Transverse colon (tissue), 4 donors: ENCODE measurements at regions not wholly inside any gene's neighbourhood (a gene's known extent, or its start where the extent isn't known, plus 50 kb on each side); places are given as distances from the start of the nearest gene placed in this dataset.

Source experiments
- DNase-seq: peaks from one replicate; pipeline ENCODE4 v3.0.0-alpha.2; 2019
- H3K27ac ChIP-seq, 4 donors: fragments of 200-600 bp; sonication (generic); 2 replicates each; pipeline ENCODE4 v1.5.1; 2016 to 2018; ENCODE audit warnings: inconsistent platforms in 4 of 4
- H3K27me3 ChIP-seq: fragments of 200-600 bp; sonication (generic); 2 replicates; pipeline ENCODE4 v1.5.1; 2017; ENCODE audit warnings: inconsistent platforms
- H3K36me3 ChIP-seq, 4 donors: fragments of 200-600 bp; sonication (generic); 2 replicates each; pipeline ENCODE4 v1.5.1; 2017 to 2019; ENCODE audit warnings: inconsistent platforms in 4 of 4
- H3K4me1 ChIP-seq, 4 donors: fragments of 200-600 bp; sonication (generic); 2 replicates each; pipeline ENCODE4 v1.5.1; 2017 to 2020; ENCODE audit warnings: inconsistent platforms in 4 of 4
- H3K4me3 ChIP-seq, 4 donors: fragments of 200-600 bp; sonication (generic); 1 replicate in 1 of 4; 2 replicates in 3 of 4; pipeline versions ENCODE4 v1.5.1 to v1.6.1; 2017 to 2019; ENCODE audit warnings: inconsistent platforms in 4 of 4
- H3K9me3 ChIP-seq, 2 donors: fragments of 200-600 bp; sonication (generic); 2 replicates each; pipeline ENCODE4 v1.5.1; 2017 to 2019; ENCODE audit warnings: inconsistent platforms in 2 of 2
- EP300 ChIP-seq: sonication (generic); formaldehyde crosslinking; IDR thresholded peaks from one replicate; pipeline ENCODE4 v1.6.1; 2017; ENCODE audit warnings: antibody characterized with exemption, low read depth
- POLR2A ChIP-seq: fragments of 450-650 bp; IDR thresholded peaks from one replicate; pipeline ENCODE4 v1.6.1; 2016; ENCODE audit warnings: antibody characterized with exemption, mild to moderate bottlenecking, moderate library complexity
- POLR2AphosphoS5 ChIP-seq, 3 donors: sonication (generic); formaldehyde crosslinking; IDR thresholded peaks; one replicate each; pipeline ENCODE4 v1.6.1; 2016; ENCODE audit warnings: antibody characterized with exemption in 3 of 3
- WGBS, 2 donors: methylation state at CpG; one replicate each; pipeline ENCODE4 v1.1.5; 2018; ENCODE audit warnings: low coverage in 1 of 2; 5-methylcytosine and 5-hydroxymethylcytosine counted together
- in situ Hi-C, 4 donors: fragments of 200-750 bp; cut with MboI; loops; one replicate each; pipeline versions ENCODE4 v1.15.0 to v1.15.1; 2017; ENCODE audit warnings: low sequenced_read_pairs in 3 of 4, low pct_ligation_motif_present in 1 of 4, low pct_unique_long_range_greater_than_20kb in 1 of 4
- intact Hi-C: fragments of 100-400 bp; cut with DNase I; formaldehyde crosslinking; loops from one replicate; pipeline ENCODE4 v1.15.1; 2023; ENCODE audit warnings: low total_unique reads
- TF ChIP-seq, protein P1 (sequence below), 5 experiments: fragments of 200-600 bp in 3 of 5; fragments of 450-650 bp in 2 of 5; sonication (generic) in 3 of 5; IDR thresholded peaks; 1 replicate in 2 of 5; 2 replicates in 3 of 5; pipeline ENCODE4 v1.5.1; 2016 to 2017; ENCODE audit warnings: antibody characterized with exemption in 5 of 5, inconsistent platforms in 3 of 5, mild to moderate bottlenecking in 2 of 5, moderate library complexity in 1 of 5

DNA sequence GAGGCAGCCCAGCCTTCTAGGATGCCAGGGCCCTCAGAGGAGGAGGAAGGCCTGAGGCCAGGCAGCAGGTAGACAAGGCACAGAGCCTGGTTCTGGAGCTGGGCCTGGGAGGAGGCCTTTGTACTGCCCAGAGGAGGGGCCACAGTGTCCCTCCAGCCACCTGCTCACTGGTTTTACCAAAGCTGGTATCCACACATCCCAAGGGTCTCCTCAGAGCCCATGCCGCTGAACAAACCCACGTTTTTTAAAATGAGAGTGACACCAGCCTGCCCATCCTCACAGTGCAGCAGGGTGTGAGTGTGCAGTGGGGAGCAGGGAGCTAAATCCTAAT lies 162.7 kb downstream of the LY86 start:
- peak overlapping the region; percentile 85 to 91 (median 88) for H3K27ac ChIP-seq
- in situ Hi-C loops (no loop called here), intact Hi-C loops (no loop called here)
- peak; percentile 44 for DNase-seq
- no peaks in the 10 kb centered on the region for H3K9me3 ChIP-seq
- H3K27me3 ChIP-seq, result no peaks in the 10 kb centered on the region
- peaks cover 30 to 48% (median 38%) of the 10 kb centered on the region in 4 donors for H3K4me1 ChIP-seq
- no peaks in the 10 kb centered on the region for H3K36me3 ChIP-seq
- H3K4me3 ChIP-seq, result no peak overlapping the region
- WGBS, 2 donors, result 43% methylated on average over 2 of the region's 2 CpGs; no CpG with 5 or more reads in 1 of the 2 donors
- TF ChIP-seq EP300, result no peak
- TF ChIP-seq POLR2A, result no peak
- TF ChIP-seq, protein P1, sequence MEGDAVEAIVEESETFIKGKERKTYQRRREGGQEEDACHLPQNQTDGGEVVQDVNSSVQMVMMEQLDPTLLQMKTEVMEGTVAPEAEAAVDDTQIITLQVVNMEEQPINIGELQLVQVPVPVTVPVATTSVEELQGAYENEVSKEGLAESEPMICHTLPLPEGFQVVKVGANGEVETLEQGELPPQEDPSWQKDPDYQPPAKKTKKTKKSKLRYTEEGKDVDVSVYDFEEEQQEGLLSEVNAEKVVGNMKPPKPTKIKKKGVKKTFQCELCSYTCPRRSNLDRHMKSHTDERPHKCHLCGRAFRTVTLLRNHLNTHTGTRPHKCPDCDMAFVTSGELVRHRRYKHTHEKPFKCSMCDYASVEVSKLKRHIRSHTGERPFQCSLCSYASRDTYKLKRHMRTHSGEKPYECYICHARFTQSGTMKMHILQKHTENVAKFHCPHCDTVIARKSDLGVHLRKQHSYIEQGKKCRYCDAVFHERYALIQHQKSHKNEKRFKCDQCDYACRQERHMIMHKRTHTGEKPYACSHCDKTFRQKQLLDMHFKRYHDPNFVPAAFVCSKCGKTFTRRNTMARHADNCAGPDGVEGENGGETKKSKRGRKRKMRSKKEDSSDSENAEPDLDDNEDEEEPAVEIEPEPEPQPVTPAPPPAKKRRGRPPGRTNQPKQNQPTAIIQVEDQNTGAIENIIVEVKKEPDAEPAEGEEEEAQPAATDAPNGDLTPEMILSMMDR (IDR thresholded peaks at IDR 0.05), result no peak
- TF ChIP-seq POLR2AphosphoS5 (IDR thresholded peaks at IDR 0.05), result no peak

DNA sequence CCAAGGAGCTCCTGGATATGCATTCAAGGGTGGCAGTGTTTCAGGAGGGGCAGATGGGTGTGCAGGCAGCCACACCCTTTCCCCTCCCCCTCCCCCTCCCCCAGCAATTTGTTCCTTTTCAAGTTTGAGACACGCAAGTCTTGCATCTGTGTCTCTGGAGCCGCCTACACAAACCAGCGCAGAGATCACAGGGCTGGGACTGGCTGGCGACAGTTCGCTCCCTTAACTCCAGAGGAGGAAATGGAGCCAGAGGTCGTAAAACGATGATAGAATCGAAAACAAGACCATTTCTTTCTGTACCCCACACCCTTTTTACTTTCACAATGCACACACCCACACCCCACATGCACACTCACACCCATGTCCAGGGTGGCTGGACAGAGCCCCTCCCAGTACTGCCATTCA lies 163.1 kb downstream of the LY86 start:
- Histone ChIP-seq H3K27ac (peak overlapping the region; percentile 85 to 91 (median 88)), H3K36me3 (no peaks in the 10 kb centered on the region), H3K9me3 (no peaks in the 10 kb centered on the region), H3K27me3 (no peaks in the 10 kb centered on the region), H3K4me1 (peaks cover 30 to 48% (median 38%) of the 10 kb centered on the region in 4 donors), H3K4me3 (no peak overlapping the region)
- WGBS, 2 donors, result 9% methylated on average over 8 of the region's 8 CpGs; no CpG with 5 or more reads in 1 of the 2 donors
- in situ Hi-C loops, result no loop called here
- TF ChIP-seq POLR2A, result no peak
- peak in 1 of 3 donors; percentile 60 for TF ChIP-seq POLR2AphosphoS5 (IDR thresholded peaks at IDR 0.05)
- TF ChIP-seq, protein P1 (IDR thresholded peaks at IDR 0.05), result peak in 2 of 5 experiments; percentile 8 to 21
- TF ChIP-seq EP300, result no peak
- peak; percentile 84 for DNase-seq
- intact Hi-C loops, result no loop called here

DNA sequence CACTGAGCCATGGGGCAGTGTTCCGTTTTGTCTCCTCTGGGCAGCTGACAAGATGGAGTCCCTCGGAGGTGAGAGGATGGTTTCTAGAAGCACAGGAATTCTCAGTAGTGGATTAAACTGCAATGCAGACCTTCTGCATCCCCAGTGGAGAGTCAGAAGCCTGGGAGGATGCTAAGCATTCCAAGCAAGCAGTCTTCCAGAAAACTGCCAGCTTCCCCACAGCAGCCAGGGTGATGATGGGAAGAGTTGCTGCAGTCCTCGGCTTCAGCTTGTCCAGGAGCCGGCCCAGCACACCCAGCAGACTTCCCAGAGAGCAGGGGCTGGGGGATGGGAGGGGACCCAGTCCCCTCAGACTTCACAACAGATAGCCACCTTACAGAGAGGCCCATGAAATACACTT lies 163.6 kb downstream of the LY86 start:
- intact Hi-C loops (no loop called here), in situ Hi-C loops (no loop called here)
- Histone ChIP-seq H3K27me3 (no peaks in the 10 kb centered on the region), H3K36me3 (no peaks in the 10 kb centered on the region), H3K27ac (peak overlapping the region; percentile 85 to 91 (median 88)), H3K9me3 (no peaks in the 10 kb centered on the region), H3K4me3 (no peak overlapping the region), H3K4me1 (peaks cover 30 to 48% (median 38%) of the 10 kb centered on the region in 4 donors)
- TF ChIP-seq, protein P1 (IDR thresholded peaks at IDR 0.05), result no peak
- TF ChIP-seq EP300, result peak; percentile 20
- DNase-seq, result peak; percentile 30
- WGBS, 2 donors, result 15% methylated on average over 4 of the region's 4 CpGs; no CpG with 5 or more reads in 1 of the 2 donors

DNA sequence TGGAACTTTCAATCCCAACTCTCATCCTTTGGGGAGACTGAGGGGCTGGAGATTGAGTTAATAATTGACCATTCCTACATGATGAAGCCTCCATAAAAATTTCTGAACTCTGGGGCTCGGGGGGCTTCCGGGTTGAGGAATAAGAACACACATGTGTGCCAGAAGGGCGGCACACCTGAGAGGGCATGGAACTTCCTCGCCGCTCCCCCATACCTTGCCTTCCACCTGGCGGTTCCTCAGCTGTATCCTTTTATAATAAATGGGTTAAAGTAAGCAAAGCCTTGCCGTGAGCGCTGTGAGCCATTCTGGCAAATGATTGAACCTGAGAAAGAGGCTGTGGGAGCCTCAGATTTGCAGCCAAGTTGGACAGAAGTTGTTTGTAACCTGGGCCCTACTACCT lies 164.8 kb downstream of the LY86 start:
- Histone ChIP-seq H3K27ac (peak overlapping the region; percentile 85 to 91 (median 88)), H3K9me3 (no peaks in the 10 kb centered on the region), H3K4me3 (no peak overlapping the region), H3K27me3 (no peaks in the 10 kb centered on the region), H3K36me3 (no peaks in the 10 kb centered on the region), H3K4me1 (peaks cover 30 to 51% (median 38%) of the 10 kb centered on the region in 4 donors)
- no peak for TF ChIP-seq POLR2AphosphoS5 (IDR thresholded peaks at IDR 0.05)
- TF ChIP-seq, protein P1 (IDR thresholded peaks at IDR 0.05), result no peak
- TF ChIP-seq POLR2A, result no peak
- no peak for TF ChIP-seq EP300
- DNase-seq, result peak; percentile 54
- WGBS, 2 donors, result 64% methylated on average over 8 of the region's 8 CpGs; no CpG with 5 or more reads in 1 of the 2 donors
- intact Hi-C loops (no loop called here), in situ Hi-C loops (no loop called here)
